Endometrial microvascular endothelial cells (primary cell): ENCODE measurements at regions not wholly inside any gene's neighbourhood (a gene's known extent, or its start where the extent isn't known, plus 50 kb on each side); places are given as distances from the start of the nearest gene placed in this dataset.

Experiments used
- in situ Hi-C: cut with HindIII; loops from 2 replicates; pipeline ENCODE4 v1.10.0; 2017; ENCODE audit warnings: low sequenced_read_pairs, low pct_unique_long_range_greater_than_20kb; ENCODE audit errors: inconsistent ontology term

DNA sequence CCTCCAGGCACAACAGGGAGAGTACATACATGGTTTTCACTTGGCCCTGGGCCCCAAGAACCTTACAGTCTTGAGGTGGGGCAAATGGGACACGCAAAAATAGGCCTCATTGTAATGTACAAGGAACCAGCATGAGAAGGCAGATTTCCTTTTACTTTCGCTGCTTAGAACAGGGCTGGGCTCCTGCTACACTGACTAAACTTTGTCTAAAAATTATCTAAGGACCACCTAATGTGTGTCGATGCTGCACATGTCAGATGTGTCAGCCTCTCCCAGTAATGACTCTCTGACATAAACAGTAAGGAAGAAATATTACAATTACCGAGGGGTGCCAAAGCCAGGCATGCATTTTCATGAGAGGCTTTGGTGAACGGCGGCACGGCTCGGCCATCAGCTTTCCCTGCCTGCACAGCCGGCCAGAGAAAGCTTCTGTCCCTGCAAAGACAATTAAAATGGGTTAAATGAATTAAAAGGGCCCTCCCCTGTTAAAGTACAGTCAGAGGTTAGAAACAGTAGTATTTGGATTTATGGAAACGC lies 224.2 kb upstream of the IRX3 start:
- in situ Hi-C loops, result no loop called here

DNA sequence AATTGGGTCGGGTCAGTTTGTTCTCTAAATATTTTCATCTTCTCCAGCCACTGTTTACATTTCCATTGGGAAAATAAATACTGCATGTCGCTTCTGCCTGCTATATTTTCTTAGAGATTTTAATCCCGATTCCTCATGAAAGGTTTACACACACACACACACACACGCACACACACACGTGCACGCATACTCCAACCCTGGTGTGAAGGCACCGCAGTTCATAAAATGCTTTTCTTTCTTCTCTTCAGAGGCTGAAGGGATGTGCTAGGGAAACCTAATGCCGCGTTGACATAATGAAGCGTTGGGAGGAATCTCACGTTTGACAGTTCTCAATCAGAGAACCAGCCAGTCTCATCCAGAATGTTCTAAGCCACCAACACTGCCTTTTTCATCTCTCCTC lies 222.9 kb upstream of the IRX3 start:
- in situ Hi-C loops, result no loop called here

DNA sequence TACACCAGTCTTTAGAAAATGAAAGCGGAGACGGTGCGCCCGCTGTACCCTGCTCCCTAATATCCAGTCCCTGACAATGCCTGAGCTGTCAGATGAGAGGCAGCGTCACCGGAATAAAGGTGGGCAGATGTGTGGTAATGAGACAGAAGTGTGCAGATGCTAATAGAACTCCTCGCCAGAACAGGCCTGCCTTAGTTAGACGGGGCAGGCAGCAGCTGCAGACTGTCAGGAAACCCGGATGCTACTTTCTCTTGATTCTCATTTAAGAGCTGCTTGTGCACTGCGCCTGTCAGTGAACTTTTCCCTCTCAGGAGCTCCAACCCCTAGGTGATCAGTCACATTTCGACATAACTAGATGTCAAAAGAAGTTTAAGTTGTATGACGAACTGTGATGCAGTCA lies 221.8 kb upstream of the IRX3 start:
- in situ Hi-C loops, result no loop called here

DNA sequence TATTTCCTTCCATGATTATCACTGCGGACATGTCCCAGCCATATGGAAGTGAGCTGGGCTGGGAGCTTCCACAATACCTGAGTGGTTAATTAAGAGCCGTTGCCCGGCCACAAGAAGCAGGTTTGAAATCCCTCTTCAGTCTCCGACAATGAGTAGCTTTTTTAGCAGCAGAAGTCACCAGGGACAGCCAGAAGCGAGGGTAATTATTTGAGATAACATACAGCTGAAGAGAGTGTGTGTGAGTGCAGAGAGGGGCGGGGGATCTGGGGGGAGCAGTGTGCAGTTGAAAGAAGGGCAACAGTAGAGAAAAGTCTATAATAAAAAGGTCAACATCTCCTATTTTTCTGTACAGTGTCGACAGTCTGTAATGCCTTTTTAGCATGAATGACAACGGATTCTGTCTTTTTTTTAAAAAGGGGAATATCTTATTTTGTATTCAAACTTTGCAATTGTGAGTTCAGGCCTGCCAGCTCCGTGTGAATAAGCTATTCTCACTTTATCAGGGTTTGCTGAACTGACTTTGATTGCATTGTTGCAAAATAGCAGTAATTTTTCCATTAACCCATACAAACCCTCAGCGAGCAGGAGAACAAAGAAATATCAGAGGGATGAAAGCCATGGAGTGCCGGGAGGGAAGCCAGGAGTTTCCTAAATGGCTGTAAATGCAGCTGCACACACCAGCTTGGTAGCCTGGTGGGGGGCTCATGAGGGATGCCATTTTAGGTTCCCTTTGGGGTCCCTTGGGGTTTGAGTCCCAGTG lies 220.3 kb upstream of the IRX3 start:
- in situ Hi-C loops, result no loop called here

DNA sequence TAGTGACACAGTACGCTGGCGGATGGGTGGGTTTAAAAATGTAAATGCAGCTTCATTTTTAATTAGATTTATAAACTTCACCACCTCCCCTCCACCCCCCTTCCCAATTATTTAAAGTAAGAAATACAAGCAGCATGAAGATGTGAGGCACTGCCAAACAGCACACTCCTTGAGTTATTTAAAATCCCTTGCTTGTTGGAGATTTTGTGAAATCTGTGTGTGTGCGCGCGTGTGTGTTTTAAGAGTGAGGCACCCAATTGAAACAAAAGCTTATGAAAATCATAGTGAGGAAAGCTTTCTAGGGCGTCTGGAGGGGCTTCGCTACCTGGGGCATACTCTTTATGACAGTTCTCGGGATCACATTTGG lies 219.6 kb upstream of the IRX3 start:
- in situ Hi-C loops, result no loop called here

DNA sequence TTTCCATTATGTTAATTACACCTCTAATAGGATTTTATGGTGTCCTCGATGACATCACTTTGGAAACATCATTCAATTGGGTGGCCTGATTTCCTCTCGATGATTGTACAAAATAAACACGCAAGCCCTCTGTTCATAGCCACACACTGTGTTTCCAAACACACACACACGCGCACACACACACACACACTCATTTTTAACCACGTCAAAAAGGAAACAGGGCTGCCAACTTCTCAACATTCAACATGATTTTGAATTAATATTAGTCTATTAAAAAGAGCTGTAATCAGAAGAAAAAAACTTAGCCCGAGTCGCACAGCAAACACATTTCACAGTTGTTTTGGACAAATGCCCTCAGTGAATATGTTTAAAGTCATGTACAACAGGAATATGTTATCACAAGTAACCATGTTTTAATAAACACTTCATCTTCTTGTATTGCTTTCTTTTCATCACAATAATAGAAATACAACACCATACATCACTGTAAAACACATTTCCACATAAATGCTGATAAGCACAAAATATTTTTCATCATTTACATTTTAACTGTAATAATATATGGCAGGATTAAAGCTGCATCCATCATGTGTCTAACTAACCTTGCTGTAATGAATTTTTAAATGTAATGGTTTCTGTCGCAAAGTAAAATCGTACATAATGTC lies 219.1 kb upstream of the IRX3 start:
- in situ Hi-C loops, result no loop called here

DNA sequence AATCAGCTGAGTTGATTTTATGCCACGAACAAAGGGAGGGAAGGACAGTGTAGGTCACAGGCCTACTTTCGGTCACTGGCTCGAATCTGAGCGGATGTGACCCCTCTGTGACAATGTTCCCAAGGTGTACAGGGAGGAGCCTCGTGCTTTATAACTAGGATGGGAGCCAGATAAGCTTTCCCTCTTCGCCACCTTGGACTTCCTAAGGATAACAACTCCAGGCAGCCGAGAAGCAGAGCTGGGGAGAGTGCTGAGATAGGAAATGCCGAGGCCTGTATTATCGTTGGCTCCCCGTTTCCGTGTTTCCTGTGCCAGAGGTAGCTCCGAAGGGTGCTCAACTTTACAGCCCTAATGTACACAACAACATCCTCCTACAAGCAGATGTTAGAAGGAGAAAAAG lies 217.8 kb upstream of the IRX3 start:
- in situ Hi-C loops, result no loop called here

DNA sequence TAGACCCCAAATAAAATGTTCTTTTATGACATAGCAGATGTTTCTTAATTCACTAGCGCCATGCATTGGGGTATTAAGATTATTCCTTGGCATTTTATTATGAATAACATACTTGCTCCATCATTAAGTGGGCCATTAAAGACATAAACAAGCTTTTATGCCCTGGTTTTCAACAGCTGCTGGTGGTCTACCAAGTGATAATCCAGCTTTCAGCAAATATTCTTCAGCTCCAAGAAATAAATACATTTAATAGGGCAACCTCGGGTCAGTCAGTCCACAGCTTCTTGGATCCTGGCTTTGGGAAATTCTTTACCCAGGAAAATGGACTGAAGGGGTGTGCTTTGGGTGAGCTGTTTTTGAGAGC lies 217.3 kb upstream of the IRX3 start:
- in situ Hi-C loops, result no loop called here

DNA sequence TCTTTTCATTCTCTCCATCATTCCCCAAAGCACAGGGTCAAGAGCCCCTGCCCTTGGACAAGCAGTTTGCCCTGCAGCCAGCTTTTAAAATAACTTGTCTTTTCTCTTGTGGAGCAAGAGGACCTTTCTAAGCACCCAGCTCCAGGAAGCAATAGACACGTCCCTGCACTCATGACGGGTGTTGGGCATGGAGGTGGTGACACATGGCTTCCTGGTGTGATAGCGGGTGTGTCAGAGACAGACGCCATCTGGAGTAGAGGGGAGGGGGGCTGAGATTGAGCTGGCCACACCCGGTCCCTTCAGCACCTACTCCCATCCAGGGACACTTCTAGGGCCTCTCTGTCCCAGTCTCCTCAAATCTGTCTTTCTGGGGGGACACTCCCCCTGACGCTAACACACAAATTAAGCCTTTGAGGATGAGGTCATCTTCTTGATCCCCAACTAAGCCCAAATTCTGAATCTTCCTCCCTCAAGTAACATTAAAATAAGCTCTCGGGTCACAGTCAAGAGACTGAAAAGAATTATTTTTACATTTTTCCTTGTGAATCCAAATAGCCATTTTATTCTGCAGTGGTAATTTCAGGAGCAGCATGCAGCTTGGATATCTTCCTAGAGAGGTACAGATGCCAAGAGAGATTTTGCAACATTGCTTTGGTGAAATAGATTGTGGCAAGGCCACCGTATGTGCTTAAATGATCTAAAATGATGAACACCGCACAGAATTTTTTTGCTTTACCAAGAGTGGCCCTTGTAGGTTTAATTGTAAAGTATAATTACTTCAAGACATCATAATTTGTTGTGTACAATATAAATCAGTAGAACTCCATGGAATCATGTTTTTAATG lies 216.6 kb upstream of the IRX3 start:
- in situ Hi-C loops, result no loop called here

DNA sequence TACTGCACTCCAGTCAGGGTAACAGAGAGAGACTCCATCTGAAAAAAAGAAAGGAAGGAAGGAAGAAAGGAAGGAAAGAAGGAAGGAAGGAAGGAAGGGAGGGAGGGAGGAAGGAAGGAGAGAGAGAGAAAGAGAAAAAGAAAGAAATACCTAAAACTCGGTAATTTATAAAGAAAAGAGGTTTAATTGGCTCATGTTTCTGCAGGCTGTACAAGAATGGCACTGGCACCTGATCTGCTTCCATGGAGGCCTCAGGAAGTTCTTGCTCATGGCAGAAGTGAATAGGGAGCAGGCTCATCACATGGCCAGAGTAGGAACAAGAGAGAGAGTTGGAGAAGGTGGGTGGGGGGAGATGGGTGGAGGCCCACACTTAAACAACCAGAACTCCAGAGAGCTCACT lies 215.2 kb upstream of the IRX3 start:
- in situ Hi-C loops, result no loop called here

DNA sequence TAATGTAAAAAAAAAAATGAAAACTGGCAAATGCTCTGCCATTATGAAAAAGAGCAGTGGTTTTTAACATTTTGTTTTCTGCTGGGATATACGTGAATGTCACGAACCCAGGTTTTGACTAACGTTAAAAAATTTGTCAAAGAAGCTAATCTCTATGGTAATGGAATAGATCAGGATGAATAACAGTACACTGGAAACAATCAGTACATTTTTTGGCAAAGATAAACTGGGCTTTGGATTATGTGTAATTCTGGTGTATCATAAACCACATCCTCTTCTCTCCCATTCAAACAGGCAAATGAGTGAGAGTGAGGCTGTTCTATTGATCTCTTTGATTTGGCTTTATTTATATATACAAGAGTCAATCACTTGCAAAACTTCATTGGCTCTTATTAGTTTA lies 207.0 kb upstream of the IRX3 start:
- in situ Hi-C loops, result no loop called here

DNA sequence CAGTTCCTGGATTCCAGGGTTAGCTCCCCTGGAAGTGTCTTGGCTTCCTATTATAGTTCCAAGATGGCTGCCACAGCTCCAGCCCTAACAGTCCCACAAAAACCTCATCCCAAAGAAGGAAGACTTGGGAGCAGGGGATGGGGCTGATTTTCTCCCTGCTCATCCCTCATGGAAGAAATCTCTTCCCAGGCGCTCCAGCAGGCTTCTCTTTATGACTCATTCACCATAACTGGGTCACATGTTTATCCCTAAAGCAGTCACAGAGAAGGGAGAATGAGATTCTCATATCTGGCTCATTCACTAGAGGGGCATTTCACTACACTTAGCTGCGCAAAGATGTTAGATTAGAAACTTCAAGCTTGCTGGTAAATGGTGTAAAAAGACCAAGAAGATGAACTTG lies 206.5 kb upstream of the IRX3 start:
- in situ Hi-C loops, result no loop called here

DNA sequence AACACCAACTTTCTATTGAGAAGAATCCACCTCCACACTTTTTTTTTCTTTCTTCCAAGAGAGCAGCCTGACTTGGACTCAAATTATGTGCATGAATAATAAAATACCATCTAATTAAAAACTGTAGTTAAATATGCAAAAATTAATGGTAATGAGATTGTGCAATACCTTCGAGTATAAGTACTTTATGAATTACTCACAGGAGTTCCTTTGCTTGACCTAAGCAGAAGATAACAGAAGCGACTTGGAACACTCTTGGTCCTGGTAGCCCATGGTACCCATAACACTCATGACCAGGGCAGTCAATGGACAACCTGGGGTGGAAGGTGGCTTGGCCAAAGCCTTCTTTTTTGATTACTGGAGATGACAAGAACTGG lies 203.5 kb upstream of the IRX3 start:
- in situ Hi-C loops, result no loop called here

DNA sequence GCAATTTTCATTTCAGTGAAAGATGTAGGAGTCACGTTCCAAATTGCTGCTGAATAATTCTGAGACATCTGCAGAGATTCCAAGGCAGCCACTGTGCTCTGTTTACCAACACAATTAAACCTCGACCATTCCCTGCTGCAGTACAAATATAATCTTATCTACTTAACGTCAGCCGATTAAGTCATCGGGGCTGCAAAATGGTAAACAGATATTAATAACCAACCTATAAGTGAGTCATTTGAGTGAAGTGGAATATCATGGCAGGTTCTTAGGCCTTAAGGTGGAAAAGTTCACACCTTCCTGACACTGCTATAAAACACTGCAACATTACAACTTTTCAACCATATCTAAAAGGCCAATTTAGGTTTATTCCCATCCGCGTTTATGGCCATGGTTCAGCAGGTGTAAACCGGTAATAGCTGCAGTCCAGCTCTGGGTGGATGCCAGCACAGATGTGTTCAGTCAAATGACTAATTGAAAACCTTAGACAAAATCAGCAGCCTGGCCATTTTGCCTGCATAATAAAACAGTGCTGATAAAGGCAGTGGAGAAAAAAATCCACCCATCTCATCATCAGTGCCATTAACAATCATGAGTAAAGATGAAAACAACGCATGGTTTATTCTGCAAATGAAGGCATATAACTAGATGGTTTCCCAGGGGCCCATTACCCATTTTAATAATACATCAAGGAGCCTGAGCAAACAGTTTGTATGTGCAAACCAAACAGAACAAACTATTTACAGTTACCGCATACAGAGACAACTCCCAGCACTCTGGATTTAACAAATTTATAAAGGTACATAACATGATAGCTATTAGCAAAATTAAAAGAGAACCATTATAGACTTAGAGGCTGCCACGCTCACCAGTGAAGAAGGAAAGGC lies 202.9 kb upstream of the IRX3 start:
- in situ Hi-C loops, result no loop called here

DNA sequence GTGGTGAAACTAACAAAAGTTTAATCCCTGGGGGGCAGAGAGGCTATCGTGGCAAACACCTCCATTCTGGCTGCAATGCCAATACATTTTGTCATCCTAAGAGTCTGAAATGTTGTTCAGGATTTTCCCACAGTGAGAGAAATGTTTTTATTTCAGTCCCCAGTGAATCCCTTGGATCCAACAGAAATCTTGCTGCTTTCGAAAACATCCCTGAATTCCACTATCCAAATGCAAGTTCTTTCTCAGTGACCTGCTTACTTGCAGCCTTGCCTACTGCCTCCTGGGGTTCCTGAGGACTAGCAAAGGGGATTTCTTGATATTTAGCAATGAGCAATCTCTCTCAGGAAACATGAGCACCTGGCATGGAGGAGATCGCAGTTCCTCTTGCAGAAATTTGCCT lies 202.1 kb upstream of the IRX3 start:
- in situ Hi-C loops, result no loop called here

DNA sequence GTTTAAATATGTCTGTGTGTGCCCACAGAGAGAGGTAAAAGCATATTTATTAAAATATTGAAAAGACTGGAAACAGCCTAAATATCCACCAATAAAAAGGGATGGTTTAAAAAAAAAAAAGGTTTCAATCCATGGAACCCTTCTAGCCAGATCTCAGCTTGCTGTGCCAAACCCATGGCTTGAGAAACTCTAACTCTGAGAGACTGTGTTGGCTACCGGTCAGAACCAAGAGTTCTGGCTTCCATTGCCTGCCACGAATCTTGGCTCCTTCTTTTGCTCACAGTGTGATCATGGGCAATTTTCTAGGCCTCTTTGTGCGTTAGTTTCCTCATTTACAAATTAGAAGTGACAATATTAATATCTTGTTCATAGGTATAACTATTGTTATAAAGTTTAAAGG lies 201.3 kb upstream of the IRX3 start:
- in situ Hi-C loops, result no loop called here

DNA sequence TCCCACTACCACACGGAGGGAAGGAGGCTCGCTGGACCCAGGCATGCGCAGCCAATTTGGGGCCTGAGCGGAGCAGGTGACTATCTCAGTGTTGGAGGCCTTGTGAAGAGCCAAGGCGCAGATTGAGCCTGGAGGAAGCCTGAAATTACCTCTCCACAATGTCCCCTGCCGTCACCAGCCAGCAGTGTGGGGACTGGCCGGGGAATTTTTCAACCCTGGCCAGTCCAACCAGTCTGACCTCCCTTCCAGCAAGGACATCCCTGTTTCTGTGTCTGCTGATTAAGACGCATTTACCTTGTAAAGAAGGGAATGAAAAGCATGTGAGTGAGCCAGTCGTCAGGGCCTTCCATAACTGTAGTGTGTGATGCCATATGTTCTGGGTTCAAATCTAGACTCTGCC lies 198.1 kb upstream of the IRX3 start:
- in situ Hi-C loops, result no loop called here

DNA sequence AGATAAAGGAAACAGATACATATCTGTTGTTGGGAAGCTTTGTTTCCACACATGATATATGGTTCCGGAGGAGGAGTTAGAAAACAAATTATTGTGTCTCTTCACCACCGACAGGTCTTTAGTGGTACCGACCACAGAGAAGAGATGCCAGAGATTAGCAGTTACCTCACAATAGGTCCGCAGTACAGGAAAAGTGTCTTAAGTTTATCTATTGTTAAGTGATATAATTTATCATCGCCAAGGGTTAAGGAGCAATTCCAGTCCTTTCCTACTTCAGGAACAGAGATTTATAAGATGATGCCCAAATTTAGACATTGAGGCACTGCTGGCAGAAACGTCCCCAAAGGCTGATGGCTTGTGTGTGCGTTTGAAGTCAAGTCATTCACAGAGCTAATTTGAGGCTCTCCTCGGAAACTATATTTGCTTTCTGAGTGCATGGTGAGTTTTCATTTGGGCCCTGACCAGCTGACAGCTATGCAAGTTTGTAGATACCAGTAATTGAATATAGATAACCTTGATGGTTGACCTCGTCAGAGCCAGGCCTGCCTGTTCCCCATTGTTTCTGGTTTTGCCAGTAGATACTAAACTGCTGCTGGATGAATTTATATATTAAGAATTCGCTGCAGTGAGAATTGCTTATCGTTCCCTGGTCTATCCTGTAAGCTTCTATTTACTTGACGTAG lies 196.4 kb upstream of the IRX3 start:
- in situ Hi-C loops, result no loop called here
